Testis (tissue), 2 donors: ENCODE measurements at regions not wholly inside any gene's neighbourhood (a gene's known extent, or its start where the extent isn't known, plus 50 kb on each side); places are given as distances from the start of the nearest gene placed in this dataset.

ENCODE experiments used
- POLR2A ChIP-seq: fragments of 450-650 bp; IDR thresholded peaks from one replicate; pipeline ENCODE4 v1.6.1; 2017; ENCODE audit warnings: antibody characterized with exemption, mild to moderate bottlenecking, moderate library complexity
- TF ChIP-seq, protein P1 (sequence below), 3 experiments: fragments of 450-650 bp in 2 of 3; fragments of 200-600 bp in 1 of 3; sonication (generic) in 1 of 3; IDR thresholded peaks; one replicate each; pipeline ENCODE4 v1.5.1; 2016 to 2019; ENCODE audit warnings: antibody characterized with exemption in 3 of 3, mild to moderate bottlenecking in 2 of 3, moderate library complexity in 1 of 3

DNA sequence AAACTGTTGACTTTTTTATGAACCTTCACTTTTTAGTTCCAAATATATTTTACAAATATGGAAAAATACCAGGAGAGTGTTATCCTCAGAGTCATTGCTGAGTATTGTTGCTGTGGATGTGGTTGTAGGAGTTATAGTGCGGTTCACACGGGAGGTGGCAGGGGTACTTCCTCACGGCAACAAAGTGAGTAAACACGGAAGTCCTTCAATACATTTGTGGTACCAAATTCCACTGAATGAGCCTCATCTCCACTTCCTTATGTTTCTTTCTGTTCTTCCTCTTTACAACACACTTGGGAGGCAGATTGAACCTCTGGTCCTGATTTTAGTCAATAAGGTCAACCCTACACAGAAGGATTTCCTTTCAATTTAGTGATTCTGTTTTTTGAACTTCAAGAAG lies 371.8 kb downstream of the BTBD3 start:
- TF ChIP-seq, protein P1, sequence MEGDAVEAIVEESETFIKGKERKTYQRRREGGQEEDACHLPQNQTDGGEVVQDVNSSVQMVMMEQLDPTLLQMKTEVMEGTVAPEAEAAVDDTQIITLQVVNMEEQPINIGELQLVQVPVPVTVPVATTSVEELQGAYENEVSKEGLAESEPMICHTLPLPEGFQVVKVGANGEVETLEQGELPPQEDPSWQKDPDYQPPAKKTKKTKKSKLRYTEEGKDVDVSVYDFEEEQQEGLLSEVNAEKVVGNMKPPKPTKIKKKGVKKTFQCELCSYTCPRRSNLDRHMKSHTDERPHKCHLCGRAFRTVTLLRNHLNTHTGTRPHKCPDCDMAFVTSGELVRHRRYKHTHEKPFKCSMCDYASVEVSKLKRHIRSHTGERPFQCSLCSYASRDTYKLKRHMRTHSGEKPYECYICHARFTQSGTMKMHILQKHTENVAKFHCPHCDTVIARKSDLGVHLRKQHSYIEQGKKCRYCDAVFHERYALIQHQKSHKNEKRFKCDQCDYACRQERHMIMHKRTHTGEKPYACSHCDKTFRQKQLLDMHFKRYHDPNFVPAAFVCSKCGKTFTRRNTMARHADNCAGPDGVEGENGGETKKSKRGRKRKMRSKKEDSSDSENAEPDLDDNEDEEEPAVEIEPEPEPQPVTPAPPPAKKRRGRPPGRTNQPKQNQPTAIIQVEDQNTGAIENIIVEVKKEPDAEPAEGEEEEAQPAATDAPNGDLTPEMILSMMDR (IDR thresholded peaks at IDR 0.05), result no peak
- no peak for TF ChIP-seq POLR2A
